Activated CD4-positive, alpha-beta T cell treated with anti-CD3 and anti-CD28 coated beads, Interleukin-2, Interleukin-4, amounts not matched to agents 100 ng/mL and 50 ng/mL, durations not matched to agents 16 hours and 8 hours (primary cell): ENCODE measurements at regions not wholly inside any gene's neighbourhood (a gene's known extent, or its start where the extent isn't known, plus 50 kb on each side); places are given as distances from the start of the nearest gene placed in this dataset.
A peak's percentile ranks its signal among the peaks of the same experiment; 100 is the strongest.

Experiments
- DNase-seq: peaks from one replicate; pipeline ENCODE4 v3.0.0-alpha.2; 2020; ENCODE audit warnings: low spot score

GRCh38 chr9:89999176-89999533 lies 394.3 kb downstream of the GADD45G start:
- no peak for DNase-seq

GRCh38 chr9:89999534-90000370 lies 394.9 kb downstream of the GADD45G start:
- DNase-seq: peak; percentile 80

- DNase-seq: no peak
Observed at GRCh38 chr9:90000925-90001324, 396.1 kb downstream of the GADD45G start.

DNA sequence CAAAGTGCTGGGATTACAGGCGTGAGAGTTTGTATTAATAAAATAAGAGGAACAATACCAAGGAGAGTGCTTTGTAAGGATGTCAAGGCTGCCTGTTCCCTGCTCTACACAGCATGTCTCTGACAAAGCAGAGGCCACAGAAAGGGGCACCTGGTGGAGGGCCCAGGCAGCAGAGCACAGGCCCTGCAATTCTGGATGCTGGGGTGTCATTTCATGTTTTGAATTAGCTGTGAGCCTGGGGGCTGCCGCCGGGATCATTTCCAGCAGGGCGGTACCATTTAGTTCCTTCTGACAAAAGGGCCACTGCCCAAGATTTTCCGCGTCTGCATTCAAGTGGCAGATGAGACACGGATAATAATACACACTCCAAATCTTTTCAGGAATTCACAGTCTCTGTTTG lies 396.9 kb downstream of the GADD45G start:
- DNase-seq: no peak

GRCh38 chr9:90002397-90003271 lies 397.8 kb downstream of the GADD45G start:
- no peak for DNase-seq

DNA sequence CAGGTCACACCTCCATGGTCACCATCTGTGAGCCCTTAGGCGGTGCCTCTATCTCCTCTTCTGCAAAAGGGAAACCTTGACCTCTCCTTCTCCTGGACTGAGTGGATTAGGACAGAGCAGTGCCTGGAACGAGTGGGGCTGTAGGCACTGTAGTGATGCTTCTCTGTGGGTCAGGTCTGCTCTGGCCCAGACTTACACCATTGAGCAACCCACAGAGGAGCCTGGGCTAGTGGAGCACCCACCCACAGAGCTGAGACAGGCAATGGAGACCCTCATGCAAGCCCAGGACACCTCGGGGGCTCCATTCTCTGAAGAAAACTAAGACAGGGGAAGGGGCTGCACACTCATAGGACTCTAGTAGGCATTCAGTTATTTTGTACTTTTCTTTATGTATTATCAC lies 400.6 kb downstream of the GADD45G start:
- no peak for DNase-seq

GRCh38 chr9:90007516-90008440 lies 403.0 kb downstream of the GADD45G start:
- DNase-seq: no peak

GRCh38 chr9:90009447-90009846 lies 404.6 kb downstream of the GADD45G start:
- DNase-seq: no peak

DNA sequence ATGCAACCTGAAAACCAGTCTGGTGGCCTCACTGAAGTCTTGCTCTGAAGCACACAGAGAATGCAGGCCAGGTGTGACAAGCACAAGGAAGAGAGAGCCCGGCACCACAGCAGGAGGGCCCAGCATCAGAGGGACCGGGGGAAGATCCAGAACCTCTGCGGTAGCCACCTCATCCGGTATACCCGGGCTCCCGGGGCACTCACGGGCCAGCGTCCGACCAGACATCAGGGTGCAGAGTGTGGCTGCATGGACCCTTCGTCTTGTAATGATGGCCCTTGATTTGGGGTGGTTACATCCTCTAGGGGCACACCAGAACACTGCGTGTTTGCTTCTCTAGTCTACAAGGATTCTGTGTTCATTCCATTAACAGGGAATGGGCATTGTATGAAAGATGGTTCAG lies 406.0 kb downstream of the GADD45G start:
- no peak for DNase-seq

GRCh38 chr9:90012949-90013348 lies 408.1 kb downstream of the GADD45G start:
- DNase-seq: no peak

- DNase-seq: no peak
Observed at GRCh38 chr9:90013778-90014177, 409.0 kb downstream of the GADD45G start.

GRCh38 chr9:90014421-90014820 lies 409.6 kb downstream of the GADD45G start:
- no peak for DNase-seq

GRCh38 chr9:90016272-90016671 lies 411.5 kb downstream of the GADD45G start:
- DNase-seq: no peak

- DNase-seq: no peak
Observed at GRCh38 chr9:90017679-90018078, 412.9 kb downstream of the GADD45G start.

GRCh38 chr9:90018688-90019087 lies 413.9 kb downstream of the GADD45G start:
- no peak for DNase-seq

- DNase-seq: no peak
Observed at GRCh38 chr9:90019626-90020025, 414.8 kb downstream of the GADD45G start.

DNA sequence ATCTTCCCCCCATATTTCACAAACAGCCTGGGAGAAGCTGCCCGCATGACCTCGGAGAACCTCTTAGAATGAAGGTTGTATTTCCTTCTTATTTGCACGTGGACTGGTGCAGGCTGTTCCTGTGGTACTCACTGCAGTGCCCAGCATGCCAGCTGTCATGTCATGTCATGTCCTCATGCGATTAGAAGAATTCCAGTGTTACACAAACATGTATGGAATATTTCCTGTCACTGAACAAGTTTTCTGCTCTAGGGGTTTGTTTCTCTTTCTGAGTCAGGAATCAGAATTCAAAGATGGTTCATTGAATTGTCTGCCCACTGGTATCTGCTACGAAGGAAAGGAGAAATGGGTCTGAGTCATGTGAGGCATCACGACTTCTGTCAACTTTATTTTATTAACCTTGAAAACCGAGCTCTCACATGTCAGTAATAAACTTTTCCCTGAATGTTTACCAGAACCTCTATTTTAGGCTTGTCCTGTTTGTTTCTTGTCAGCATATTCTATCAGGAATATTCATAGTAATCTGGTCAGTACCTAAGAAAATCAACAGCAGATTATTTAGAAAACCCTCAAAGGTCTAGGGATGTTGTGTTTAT lies 415.6 kb downstream of the GADD45G start:
- no peak for DNase-seq

- no peak for DNase-seq
Observed at GRCh38 chr9:90021216-90021906, 416.5 kb downstream of the GADD45G start.

GRCh38 chr9:90022474-90022873 lies 417.7 kb downstream of the GADD45G start:
- no peak for DNase-seq

GRCh38 chr9:90023861-90024260 lies 419.0 kb downstream of the GADD45G start:
- no peak for DNase-seq

DNA sequence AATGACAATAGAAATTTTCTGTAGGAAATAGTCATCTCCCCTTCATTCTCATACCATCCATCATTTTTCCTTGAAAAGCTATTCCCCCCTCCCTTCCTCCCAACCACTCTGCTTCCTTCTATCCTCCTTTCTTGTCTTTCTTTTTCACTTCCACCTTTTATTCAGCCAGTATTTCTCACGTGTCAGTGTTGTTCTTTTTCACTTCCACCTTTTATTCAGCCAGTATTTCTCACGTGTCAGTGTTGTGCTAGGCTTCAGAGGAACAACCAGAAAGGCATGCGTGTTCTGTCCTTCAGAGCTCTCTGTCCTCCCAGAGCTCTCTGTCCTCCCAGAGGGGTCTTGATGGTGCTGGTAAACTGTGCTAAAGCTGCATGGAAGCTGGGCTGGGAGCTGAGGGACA lies 419.6 kb downstream of the GADD45G start:
- DNase-seq: no peak
